MM.1S (cell line): ENCODE measurements at regions not wholly inside any gene's neighbourhood (a gene's known extent, or its start where the extent isn't known, plus 50 kb on each side); places are given as distances from the start of the nearest gene placed in this dataset.

Experiments used
- EZH2 ChIP-seq: fragments of 300-600 bp; sonication (generic); optimal IDR thresholded peaks from 2 replicates; pipeline ENCODE3; 2017; ENCODE audit warnings: low read depth, mild to moderate bottlenecking, antibody characterized with exemption, low read length, mixed read lengths
- TF ChIP-seq, protein P1 (sequence below): fragments of 300-600 bp; sonication (generic); IDR thresholded peaks from 2 replicates; pipeline ENCODE4 v1.5.1; 2016; ENCODE audit warnings: antibody characterized with exemption, low read length, mixed read lengths

GRCh38 chr4:95981591-95981990 lies 141.7 kb downstream of the PDHA2 start:
- TF ChIP-seq, protein P1, sequence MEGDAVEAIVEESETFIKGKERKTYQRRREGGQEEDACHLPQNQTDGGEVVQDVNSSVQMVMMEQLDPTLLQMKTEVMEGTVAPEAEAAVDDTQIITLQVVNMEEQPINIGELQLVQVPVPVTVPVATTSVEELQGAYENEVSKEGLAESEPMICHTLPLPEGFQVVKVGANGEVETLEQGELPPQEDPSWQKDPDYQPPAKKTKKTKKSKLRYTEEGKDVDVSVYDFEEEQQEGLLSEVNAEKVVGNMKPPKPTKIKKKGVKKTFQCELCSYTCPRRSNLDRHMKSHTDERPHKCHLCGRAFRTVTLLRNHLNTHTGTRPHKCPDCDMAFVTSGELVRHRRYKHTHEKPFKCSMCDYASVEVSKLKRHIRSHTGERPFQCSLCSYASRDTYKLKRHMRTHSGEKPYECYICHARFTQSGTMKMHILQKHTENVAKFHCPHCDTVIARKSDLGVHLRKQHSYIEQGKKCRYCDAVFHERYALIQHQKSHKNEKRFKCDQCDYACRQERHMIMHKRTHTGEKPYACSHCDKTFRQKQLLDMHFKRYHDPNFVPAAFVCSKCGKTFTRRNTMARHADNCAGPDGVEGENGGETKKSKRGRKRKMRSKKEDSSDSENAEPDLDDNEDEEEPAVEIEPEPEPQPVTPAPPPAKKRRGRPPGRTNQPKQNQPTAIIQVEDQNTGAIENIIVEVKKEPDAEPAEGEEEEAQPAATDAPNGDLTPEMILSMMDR = no peak
- no peak for TF ChIP-seq EZH2
